HuH-7.5 (cell line): ENCODE measurements at regions not wholly inside any gene's neighbourhood (a gene's known extent, or its start where the extent isn't known, plus 50 kb on each side); places are given as distances from the start of the nearest gene placed in this dataset.

Experiments
- DNase-seq: peaks from one replicate; pipeline ENCODE4 v3.0.0; 2011; ENCODE audit warnings: low spot score

DNA sequence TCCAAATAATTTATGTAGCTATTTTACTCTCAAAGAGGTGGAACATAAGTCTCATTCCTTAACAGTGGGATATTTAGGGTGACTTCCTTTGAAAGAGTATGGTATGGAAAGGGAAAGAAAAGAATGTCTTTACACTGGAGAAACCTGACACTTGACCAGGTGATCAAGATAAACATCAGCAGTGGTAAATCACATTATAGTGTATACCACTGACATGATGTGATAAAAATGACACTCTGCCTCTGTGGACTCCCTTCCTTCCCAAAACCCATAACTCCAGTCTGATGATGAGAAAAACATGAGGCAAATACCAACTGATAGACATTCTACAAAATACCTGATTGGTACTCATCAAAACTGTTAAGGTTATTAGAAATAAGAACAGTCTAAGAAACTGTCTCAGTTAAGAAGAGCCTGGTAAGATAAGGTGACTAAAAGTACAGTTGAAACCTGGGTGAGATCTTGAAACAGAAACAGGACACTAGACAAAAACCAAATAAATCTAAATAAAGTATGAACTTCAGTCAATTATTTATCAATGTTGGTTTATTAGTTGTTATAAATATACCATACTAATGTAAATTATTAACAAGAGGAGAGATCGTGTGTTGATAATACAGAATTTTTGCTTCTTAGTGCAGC, 144.2 kb upstream of the PCDH18 start:
- no peak for DNase-seq

- no peak for DNase-seq
These were observed 141.8 kb upstream of the PCDH18 start for GRCh38 chr4:137674066-137674465.

GRCh38 chr4:137668885-137669545, 136.7 kb upstream of the PCDH18 start:
- DNase-seq: no peak

DNA sequence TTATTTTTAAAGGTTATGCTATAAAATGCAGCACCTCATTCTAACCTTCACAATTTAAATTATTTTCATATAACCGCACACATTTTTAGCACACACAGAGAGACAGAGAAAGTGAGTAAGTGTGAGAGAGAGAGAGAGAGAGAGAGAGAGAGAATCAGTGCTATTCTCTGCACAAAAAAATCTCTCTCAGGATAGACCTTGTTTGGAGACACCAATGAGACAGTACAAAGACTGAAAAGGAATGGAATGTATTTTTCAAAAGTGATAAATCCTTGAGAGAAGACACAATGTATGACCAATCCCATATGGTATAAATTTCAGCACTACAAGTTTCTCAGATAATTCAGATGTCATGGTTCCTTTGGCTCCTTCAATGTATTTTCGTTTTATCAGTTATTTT, 132.1 kb upstream of the PCDH18 start:
- no peak for DNase-seq

DNA sequence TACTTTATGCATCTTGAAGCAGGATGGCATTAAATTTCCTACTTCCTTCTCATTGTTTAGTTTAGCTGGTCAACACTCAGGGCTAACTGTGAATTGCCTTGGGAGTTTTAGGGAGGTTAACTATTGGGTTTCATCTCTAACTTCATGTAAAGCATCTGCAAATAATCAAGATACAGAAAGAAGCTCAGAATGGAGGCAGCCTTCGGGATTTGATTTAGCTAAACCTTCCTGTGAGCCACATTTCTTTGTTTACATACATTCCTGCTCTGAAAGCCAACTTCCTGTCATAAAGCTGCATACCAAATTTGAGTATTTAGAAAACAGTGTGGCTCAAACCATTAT, 131.7 kb upstream of the PCDH18 start:
- no peak for DNase-seq

- no peak for DNase-seq
These were observed 131.2 kb upstream of the PCDH18 start for GRCh38 chr4:137663251-137664045.

GRCh38 chr4:137661693-137662092, 129.4 kb upstream of the PCDH18 start:
- no peak for DNase-seq

- no peak for DNase-seq
These were observed 127.9 kb upstream of the PCDH18 start for GRCh38 chr4:137660211-137660610.

- DNase-seq: no peak
These were observed 127.1 kb upstream of the PCDH18 start for GRCh38 chr4:137659431-137659830.

- no peak for DNase-seq
These were observed 124.4 kb upstream of the PCDH18 start for GRCh38 chr4:137656661-137657060.

DNA sequence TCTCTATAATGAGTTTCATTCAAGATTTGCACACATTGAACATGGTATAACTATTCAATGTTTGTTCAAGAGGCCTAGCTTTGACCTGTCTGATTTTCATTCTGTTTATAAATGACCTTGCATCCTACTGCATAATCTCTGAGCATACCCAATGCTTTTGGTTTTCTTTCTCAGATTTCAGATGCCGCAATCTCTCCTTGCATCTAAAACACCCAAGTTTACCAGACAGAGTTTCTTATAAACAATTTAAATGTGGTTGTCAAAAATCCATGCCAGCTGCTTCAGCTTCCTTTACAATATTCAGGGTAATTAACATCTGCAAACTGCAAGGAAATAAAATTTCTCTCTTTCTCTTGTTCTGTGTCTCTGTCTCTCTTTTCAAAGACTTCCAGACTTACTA, 123.0 kb upstream of the PCDH18 start:
- DNase-seq: no peak

- DNase-seq: no peak
These were observed 118.8 kb upstream of the PCDH18 start for GRCh38 chr4:137651128-137651527.

- no peak for DNase-seq
These were observed 117.6 kb upstream of the PCDH18 start for GRCh38 chr4:137649711-137650450.

GRCh38 chr4:137648531-137648930, 116.2 kb upstream of the PCDH18 start:
- DNase-seq: no peak

- no peak for DNase-seq
These were observed 115.1 kb upstream of the PCDH18 start for GRCh38 chr4:137647375-137647774.

DNA sequence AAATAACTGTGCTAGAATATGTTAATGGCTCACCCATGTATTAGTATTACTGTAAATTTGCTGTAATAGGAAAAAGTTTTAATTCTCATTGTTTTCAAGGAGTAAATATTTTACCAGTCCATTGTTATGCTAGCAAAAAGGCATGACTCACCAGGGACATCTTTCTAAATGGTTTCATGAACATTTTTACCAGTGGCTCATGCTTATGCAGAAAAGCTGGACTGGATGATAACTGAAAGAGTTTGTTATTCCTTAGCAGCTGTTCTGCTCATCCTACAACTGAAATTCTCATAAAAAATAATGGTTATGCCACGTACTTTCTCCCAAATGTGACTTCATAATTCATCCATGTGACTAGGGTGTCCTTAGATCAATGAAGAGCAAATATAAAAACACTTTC, 111.9 kb upstream of the PCDH18 start:
- no peak for DNase-seq

DNA sequence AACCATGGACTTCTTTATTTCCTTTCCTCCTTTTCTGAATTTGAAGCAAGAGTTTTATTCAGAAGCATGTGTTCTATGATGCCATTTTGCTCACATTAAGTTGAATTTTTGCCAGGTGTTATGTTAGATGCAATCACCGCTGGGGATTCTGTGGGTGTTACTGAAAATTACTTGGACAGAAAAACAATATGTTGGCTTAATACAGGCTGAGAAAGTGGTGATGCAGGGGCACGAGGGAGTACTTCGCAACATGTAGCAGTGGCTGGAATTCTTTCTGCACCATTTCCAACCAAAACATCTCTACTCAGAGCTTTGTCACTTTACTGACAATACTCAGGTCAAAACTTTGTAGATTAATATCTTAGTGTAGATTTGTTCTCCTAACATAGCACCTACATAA, 109.2 kb upstream of the PCDH18 start:
- DNase-seq: no peak

DNA sequence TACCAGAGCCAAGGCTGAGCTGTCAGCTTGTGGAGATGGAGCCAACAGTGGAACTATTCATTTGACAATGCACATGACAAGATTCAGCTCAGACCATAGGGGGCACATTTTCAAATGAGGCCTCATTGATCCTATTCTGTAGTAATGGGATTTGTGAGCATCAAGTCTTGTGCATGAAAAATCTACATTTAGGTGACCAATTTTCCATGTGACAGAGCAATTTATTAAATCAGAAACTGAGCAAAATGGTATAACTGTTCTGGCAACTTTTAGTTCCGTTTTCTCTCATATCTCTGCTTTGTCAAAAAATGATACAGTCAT, 108.5 kb upstream of the PCDH18 start:
- DNase-seq: no peak

- DNase-seq: no peak
These were observed 108.0 kb upstream of the PCDH18 start for GRCh38 chr4:137640156-137640837.

DNA sequence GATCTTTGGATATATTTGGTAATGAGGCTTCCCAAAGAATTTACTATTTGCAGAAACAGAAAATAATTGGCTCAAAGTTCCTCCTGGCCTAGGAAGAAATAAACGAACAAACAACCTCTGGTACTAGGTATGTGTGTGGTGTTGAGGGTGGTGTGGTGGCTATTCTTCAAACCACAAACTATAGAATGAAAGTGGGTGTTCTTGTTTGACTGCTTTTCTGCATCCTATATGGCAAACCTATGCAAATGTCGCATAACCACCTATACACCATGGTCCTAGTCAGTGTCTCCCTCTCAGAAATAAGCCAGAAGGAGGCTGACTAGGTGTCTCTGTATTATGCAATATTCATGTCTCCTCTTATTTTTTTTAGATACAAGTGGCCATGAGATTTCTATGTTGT, 106.6 kb upstream of the PCDH18 start:
- DNase-seq: no peak

- DNase-seq: no peak
These were observed 103.3 kb upstream of the PCDH18 start for GRCh38 chr4:137635601-137636000.

GRCh38 chr4:137635108-137635507, 102.8 kb upstream of the PCDH18 start:
- DNase-seq: no peak
